ENCODE measurements at regions not wholly inside any gene's neighbourhood (a gene's known extent, or its start where the extent isn't known, plus 50 kb on each side); places are given as distances from the start of the nearest gene placed in this dataset.
A peak's percentile ranks its signal among the peaks of the same experiment; 100 is the strongest.

DNA sequence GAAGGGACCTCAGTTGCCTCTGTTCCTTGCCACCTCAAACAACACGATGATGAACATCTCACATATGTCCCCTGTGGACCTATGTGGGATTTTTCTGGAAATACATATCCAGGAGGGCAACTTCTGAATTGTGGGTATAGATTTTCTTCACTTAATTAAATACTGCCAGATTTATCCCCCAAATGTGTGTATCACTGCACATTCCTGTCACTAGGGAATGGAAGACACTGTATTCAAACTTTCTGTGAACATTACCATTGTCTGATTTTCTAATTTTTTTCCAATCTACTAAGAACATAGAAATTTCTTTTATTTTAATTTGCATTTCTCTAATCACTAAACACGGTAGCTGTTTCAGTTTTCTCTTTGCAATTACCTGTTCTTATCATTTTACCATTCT lies 102.0 kb upstream of the MRPS22 start:
- TF ChIP-seq POLR2A (IDR thresholded peaks at IDR 0.05): no peak
- TF ChIP-seq, protein P1, sequence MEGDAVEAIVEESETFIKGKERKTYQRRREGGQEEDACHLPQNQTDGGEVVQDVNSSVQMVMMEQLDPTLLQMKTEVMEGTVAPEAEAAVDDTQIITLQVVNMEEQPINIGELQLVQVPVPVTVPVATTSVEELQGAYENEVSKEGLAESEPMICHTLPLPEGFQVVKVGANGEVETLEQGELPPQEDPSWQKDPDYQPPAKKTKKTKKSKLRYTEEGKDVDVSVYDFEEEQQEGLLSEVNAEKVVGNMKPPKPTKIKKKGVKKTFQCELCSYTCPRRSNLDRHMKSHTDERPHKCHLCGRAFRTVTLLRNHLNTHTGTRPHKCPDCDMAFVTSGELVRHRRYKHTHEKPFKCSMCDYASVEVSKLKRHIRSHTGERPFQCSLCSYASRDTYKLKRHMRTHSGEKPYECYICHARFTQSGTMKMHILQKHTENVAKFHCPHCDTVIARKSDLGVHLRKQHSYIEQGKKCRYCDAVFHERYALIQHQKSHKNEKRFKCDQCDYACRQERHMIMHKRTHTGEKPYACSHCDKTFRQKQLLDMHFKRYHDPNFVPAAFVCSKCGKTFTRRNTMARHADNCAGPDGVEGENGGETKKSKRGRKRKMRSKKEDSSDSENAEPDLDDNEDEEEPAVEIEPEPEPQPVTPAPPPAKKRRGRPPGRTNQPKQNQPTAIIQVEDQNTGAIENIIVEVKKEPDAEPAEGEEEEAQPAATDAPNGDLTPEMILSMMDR (IDR thresholded peaks at IDR 0.05): no peak
- WGBS, 2 donors: 72 to 89% methylated on average over 2 of the region's 2 CpGs
- intact Hi-C loops (cut with DNase I): no loop called here
- Histone ChIP-seq H3K4me3 (no peak overlapping the region), H3K27ac (no peak overlapping the region), H3K36me3 (replicated peaks in 1 of 2; ENCODE audit: insufficient read depth in 1 of 2, low read depth in 2 of 2) (no peaks in the 10 kb centered on the region), H3K27me3 (no peaks in the 10 kb centered on the region), H3K4me1 (peaks cover 5% of the 10 kb centered on the region), H3K9me3 (no peaks in the 10 kb centered on the region)
- DNase-seq: no peak
- ATAC-seq: no peak

DNA sequence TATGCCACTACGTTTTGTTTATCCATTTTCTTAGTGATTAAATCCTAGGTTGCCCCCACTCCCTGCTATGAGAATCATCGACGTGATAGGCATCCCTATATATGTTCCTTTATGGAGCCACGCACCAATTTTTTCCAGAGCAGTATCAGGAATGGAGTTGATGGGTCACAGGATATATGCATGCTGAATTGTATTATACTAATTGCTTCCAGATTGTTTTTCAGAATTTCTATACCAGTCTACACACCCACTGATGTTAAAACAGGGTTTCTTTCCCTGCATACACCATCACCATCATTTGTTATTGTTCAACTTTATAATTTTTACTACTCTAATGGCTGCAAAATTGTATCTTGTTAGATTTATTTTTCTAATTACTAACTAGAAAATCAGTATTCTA lies 100.1 kb upstream of the MRPS22 start:
- WGBS, 2 donors: 84 to 90% methylated on average over 4 of the region's 4 CpGs
- no peak for ATAC-seq
- intact Hi-C loops (cut with DNase I): no loop called here

DNA sequence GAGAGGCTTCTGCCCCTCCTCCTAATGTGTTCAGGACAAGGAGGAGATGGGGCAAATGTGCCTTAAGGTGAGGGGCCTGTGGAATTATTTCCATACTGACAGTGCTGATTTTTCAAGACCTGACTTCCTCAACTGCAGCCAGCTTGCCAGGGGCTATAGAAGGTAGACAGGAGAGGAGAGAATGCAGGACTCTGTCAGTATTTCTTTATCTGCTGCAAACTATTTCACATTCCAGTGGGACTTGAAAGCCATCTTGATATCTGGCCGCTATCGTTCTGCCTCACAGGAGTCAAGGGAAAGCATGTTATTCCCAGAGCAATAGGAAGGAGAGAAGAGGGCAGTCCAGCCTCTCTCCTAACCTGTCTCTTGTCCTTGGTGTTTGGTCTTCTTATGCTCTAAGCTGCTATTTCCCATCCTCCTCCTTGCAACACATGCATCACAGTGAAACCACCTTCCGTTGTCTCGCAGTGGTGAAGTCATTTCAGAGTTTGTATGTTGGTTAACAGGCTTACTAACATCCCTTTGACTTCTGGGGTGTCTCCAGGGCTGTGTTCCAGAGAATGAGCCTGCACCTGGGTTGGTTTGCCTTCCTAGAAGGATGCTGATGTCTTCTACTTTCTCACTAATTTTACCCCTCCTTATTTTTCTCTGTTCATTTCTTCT lies 95.1 kb upstream of the MRPS22 start:
- Histone ChIP-seq H3K4me3 (no peak overlapping the region), H3K27me3 (no peaks in the 10 kb centered on the region), H3K9me3 (no peaks in the 10 kb centered on the region), H3K36me3 (replicated peaks in 1 of 2; ENCODE audit: insufficient read depth in 1 of 2, low read depth in 2 of 2) (no peaks in the 10 kb centered on the region), H3K27ac (no peak overlapping the region), H3K4me1 (no peaks in the 10 kb centered on the region)
- DNase-seq (no peak), ATAC-seq (no peak)
- intact Hi-C loops (cut with DNase I): no loop called here
- WGBS, 2 donors: 78 to 82% methylated on average over 4 of the region's 4 CpGs
- TF ChIP-seq, protein P1 (IDR thresholded peaks at IDR 0.05): no peak
- TF ChIP-seq POLR2A (IDR thresholded peaks at IDR 0.05): no peak

More for the DNA sequence above, 100.1 kb upstream of the MRPS22 start:
- H3K9me3 ChIP-seq: no peaks in the 10 kb centered on the region
- DNase-seq: no peak
- H3K27ac ChIP-seq: no peak overlapping the region
- H3K4me3 ChIP-seq: no peak overlapping the region
- no peaks in the 10 kb centered on the region for H3K4me1 ChIP-seq
- no peak for TF ChIP-seq POLR2A (IDR thresholded peaks at IDR 0.05)
- TF ChIP-seq, protein P1 (IDR thresholded peaks at IDR 0.05): no peak
- no peaks in the 10 kb centered on the region for H3K27me3 ChIP-seq
- H3K36me3 ChIP-seq (replicated peaks in 1 of 2; ENCODE audit: insufficient read depth in 1 of 2, low read depth in 2 of 2): no peaks in the 10 kb centered on the region

DNA sequence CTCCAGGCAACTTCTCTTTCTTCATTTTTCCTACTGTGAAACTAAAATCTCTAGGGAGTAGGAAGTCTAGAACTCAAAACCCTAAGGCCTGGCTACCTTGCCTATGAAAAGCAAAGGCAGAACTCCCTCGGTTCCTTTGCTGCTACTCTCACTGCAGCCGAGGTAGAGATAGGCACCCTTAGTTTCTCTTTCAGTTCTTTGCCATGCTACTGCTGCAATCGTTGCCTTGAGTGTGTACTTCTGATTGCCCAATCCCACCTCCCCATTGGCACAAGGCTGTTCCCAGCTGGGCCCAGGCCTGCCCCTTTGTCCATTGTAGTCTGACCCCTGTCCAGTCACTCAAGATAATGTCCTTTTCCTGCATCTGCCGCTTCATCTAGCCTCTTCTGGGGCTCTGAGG lies 92.3 kb upstream of the MRPS22 start:
- Histone ChIP-seq H3K36me3 (replicated peaks in 1 of 2; ENCODE audit: insufficient read depth in 1 of 2, low read depth in 2 of 2) (no peaks in the 10 kb centered on the region), H3K27ac (no peak overlapping the region), H3K9me3 (no peaks in the 10 kb centered on the region), H3K27me3 (no peaks in the 10 kb centered on the region), H3K4me1 (no peaks in the 10 kb centered on the region), H3K4me3 (no peak overlapping the region)
- WGBS, 2 donors: 79 to 83% methylated on average over 4 of the region's 4 CpGs
- no peak for TF ChIP-seq POLR2A (IDR thresholded peaks at IDR 0.05)
- TF ChIP-seq, protein P1 (IDR thresholded peaks at IDR 0.05): no peak
- ATAC-seq (peak; percentile 27), DNase-seq (no peak)
- intact Hi-C loops (cut with DNase I): no loop called here

DNA sequence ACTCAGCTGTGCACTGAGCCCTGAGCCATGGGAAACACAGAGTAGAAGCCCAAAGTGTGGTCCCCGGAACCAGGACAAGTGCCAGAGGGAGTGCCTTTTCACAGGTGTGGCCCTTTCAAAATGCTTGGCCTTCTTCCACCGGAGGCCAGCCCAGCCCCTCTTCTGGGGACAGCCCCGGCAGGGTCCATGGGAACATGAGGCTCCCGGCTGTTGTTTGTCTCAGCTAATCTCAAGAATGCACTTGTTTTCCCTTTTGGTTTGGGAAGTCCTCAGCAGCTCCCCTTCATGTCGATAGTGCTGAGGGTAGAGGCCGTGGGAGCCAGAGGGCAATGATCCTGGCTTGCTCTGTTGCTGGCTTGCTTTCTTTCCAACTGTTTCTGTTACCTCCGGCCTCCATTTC lies 91.1 kb upstream of the MRPS22 start:
- TF ChIP-seq POLR2A (IDR thresholded peaks at IDR 0.05): no peak
- TF ChIP-seq, protein P1 (IDR thresholded peaks at IDR 0.05): no peak
- 66 to 75% methylated on average over 6 to 7 of the region's 7 CpGs for WGBS, 2 donors
- intact Hi-C loops (cut with DNase I): no loop called here
- no peak for DNase-seq
- Histone ChIP-seq H3K36me3 (replicated peaks in 1 of 2; ENCODE audit: insufficient read depth in 1 of 2, low read depth in 2 of 2) (no peaks in the 10 kb centered on the region), H3K9me3 (no peaks in the 10 kb centered on the region), H3K4me1 (no peaks in the 10 kb centered on the region), H3K27ac (no peak overlapping the region), H3K4me3 (no peak overlapping the region), H3K27me3 (no peaks in the 10 kb centered on the region)
- no peak for ATAC-seq
